Stimulated activated CD8-positive, alpha-beta memory T cell treated with anti-CD3 and anti-CD28 coated beads, Interleukin-2, amount 100 ng/mL, for 48 hours (primary cell): ENCODE measurements at regions not wholly inside any gene's neighbourhood (a gene's known extent, or its start where the extent isn't known, plus 50 kb on each side); places are given as distances from the start of the nearest gene placed in this dataset.

Experiments used
- DNase-seq, 2 donors: peaks; one replicate each; pipeline ENCODE4 v3.0.0-alpha.2; 2020; ENCODE audit warnings: low read depth in 2 of 2

DNA sequence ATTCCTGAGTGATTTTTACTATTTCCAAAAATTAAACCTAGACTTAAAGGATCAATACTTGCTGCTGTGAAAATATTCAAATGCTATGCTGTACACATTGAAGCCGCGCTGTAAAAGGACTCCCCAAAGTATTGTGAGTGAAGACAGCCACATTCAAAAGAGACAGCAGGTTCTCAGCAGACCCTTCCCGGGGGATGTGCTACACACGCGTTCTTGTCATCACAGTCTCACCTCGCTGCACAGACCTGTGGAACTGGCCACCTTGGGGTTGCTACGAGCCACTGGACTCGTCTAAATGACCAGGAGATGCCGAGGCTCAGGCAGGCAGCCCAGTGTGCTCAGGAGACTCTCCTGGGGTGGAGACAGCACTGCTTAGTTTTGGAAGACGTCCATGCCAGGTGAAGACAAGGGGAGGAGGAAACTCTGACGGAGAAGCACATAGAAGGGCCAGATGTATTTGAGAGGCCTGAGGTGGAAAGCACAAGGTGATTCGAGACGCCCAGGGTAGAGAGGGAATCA lies 367.7 kb upstream of the SHH start:
- no peak for DNase-seq

DNA sequence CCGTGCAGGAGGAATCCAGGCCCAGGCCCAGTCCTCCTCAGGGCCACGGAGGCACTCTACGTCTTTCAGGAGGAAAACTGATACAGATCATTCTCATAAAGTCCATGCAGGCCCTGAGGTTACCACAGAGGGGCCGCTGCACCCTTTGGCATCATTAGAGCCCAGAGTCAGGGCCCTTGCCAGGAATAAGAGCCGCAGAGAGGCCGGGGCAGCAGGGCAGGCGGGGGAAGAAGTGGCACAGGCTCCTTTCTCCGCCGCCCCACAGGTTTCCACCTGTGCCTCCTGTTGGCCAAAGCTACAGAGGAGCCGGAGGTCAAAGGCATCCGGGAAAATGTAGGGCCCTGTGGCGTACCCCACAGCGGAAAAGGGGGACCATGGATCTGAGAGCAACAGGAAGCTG lies 366.6 kb upstream of the SHH start:
- no peak for DNase-seq

DNA sequence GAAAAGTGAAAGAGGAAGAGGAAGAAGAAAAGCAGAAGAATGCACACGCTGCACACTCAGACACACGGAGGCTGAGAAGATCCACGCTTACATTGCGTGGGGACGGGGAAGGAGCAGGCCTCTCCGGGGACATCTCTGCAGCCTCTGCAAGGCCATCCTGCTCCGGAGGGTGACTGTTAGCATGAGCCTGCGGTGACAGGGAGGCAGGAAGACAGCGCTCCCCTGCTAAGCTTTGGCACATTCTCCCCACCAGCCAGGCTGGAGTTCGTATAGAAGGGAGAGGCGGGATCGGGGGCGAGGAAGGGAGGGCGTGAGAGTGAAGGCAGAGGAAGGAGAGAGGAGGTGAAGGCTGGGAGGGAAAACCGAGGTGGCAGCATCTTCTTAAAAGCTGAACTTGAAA lies 366.0 kb upstream of the SHH start:
- no peak for DNase-seq

DNA sequence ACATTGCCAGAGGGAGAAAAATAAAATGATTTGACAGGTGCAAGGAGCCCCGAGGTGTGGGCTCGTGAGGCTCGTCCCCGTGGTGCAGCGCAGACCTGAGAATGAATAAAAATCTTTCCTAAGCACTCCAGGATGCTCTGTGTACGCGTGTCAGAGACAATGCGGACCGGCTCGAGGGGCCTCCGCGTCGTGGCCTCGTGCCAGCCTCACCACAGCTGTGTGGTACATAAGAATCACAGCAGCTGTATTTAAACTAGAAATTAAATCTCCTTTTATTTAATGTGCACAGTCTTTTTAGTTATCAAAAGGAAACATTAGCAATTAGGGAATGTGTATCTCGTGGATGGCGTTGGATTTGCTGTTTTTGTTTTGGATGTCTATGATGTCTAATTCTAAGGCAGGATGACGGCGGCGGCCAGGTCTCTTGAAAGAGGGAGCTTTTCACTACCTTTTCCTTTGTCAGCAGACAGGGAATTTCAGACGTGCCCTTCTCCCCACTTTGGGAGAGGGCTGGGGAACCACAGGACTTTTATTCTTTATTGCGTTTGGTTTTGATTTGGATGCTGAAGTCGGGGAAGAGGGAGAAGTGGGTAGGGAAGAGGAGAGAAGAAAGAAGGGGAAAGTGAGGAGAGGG lies 365.3 kb upstream of the SHH start:
- no peak for DNase-seq

DNA sequence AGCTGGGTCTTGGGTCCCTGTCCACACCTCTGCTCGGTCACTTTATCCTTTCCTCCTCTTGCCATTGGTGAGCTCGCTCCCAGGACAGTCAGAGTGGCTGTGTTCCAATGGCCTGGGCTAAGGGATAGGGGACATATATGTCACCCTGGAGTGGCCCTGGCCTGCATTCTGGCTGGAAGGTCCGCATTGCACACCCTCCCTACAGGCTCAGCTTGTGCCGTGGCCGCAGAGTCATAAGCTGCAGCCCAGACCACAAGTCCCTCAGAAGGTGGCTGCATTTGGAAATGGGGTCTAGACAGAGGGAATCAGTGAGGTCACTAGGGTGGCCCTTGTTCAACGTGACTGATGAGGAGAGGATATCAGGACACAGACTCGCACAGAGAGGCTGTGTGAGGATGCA lies 363.8 kb upstream of the SHH start:
- DNase-seq, result no peak

DNA sequence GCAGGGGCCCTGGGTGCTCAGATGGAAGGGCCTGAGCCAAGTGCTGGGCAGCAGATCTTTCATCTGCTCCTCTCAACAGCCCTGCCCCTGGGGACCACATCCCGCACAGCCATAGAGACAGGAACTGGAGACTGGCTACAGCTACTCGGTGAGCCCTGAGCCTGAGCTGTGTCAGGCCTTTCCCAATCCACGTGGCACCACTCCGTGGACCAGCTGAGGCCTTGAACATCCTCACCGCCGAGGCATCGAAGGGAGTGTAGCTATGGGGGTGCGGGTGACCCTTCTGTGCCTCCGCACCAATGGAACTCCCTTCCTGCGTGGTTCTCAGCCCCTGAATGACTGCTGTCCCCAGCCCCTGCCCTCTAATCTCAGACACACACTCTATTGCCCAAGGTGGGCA lies 362.7 kb upstream of the SHH start:
- DNase-seq, result no peak

DNA sequence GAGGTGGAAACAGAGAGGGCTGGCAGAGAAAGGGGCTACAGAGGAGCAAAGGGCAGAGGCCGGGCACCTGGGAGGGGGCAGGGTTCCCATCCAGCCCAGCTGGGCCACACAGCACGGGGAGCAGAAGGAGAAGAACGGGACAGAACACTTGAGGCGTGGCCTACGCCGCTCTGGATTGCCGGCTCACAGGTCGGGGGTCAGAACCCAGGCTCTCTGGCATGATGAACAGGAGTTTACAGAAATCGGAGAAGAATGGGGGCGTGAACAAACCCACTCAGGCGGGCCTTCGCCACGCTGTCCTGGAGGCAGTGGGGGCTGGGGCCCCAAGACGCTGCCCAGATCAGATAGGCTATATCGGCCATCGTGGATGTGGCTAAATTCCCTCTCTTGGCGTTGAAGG lies 362.2 kb upstream of the SHH start:
- DNase-seq, result no peak

DNA sequence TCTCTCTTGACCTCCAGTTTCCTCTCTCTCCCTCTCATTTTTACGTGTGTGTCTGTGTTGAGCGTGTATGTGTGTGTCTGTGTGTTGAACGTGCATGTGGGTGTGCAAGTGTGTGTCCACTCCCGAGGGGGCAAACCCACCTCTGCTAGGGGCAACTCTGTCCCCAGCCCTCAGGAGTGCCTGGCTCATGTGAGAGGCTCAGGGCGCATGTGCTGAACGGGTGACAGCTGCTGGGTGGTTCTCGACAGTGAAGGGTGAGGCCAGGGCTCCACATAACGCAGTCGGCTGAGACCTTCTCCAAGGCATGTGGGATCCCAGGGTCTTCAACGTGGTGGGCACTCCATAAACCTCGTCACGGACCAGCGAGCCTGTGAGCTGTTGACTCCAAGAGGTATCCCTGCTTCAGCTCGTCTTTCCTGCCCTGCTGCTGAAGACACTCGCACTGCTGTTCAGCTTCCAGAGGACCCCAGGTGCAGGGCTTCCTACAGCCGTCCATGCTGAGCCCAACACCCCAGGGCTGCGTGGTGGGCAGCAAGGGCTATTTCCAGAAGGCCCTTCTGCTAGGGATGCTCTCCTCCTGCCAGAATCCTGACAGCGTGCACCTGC lies 361.6 kb upstream of the SHH start:
- no peak for DNase-seq

DNA sequence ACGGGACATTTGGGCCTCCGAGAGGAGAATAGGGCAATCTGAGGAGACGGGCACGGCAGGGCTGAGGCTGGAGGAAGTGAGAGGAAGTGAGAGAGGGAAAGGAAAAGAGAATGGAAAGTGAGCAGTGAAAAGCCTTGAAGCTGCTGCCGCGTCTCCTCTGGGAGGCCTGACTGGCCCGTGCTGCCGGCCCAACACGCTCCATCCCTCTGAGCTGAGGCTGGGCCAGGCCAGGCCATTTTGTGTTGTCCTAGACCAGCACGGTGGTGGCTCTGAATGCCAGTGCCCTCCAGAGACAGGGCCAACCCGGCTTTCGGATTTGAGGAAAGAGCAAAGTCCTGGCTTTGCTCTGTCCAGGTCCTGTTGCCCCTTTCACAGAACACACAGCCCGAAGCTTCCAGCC lies 361.1 kb upstream of the SHH start:
- no peak for DNase-seq

DNA sequence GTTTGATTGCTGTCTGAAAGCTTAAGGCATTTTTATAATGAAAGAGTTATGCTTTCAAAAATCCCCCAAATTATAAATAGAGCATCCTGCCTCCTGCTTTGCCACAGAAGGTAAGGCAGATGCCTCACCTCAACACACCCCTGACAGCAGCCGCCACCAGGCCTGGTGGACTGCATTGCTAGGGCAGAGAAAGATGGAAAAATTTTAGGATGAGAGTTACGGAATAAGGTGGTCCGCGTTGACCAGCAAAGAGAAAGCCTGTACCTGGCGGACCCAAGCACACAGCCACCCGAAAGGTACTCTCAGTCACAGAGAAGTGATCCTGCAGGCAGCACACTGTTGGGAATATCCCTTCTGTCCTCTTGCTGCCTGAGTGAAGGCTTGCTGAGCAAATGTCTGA lies 360.4 kb upstream of the SHH start:
- no peak for DNase-seq

DNA sequence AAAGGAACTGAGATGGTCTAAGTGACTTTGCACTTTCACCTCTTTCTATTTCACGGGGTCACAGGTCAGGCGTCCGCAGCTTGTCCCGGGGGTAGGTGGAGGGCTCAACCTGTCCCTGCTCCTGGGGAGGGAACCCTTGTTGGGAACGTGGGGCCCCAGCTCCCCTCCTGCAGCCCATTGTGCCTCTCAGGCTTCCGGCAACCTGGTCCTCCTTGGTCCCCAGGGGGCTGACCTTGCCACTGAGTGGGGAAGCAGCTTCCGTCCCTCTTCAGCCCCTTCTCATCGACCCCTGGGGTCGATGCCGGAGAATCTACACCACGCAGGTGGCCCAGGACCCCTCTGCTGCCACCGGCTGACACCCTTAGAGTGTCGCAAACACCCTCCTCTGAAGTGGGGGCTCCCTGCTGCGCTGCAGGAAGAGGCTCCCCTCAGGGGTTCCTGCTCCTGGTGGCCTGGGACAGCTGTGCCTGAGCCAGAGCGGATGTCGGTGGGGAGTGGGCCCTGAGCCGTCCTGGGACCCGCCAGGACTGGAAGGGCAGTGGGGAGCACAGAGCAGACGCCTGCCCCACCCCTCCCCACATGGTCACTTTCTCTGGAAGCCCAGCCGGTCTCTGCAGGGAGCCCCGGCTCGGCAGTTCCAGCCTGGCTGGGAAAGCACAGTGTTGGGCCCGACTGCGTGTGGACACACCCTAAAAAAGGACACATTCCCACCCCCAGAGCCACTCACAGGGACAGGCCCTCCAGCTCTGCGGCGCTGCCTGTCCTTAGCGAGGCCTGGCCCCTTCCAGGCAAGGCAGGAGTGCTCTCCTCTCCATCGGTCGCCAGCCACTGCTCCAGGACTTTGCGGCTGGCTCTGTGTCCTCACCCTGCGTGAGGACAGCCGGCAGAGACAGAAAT lies 357.5 kb upstream of the SHH start:
- DNase-seq, result no peak

DNA sequence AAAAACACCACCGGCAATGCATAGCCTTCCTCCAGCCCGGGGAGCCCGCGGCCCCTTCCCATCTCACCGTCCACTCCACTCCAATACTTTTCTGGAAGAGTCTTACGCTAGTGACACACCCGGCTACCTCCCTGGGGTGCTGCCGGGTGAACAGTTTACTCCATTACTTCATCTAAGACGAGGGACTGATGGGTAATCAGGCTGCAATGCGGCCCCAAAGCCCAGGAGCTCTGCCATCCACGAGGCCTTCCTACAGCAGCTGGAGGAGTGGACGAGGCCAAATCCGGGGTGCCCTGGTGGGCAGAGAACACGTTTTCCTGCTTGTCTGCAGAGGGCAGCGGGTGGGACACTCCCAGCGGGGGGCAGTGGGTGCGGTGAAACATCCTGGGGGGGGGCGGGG lies 356.2 kb upstream of the SHH start:
- no peak for DNase-seq

DNA sequence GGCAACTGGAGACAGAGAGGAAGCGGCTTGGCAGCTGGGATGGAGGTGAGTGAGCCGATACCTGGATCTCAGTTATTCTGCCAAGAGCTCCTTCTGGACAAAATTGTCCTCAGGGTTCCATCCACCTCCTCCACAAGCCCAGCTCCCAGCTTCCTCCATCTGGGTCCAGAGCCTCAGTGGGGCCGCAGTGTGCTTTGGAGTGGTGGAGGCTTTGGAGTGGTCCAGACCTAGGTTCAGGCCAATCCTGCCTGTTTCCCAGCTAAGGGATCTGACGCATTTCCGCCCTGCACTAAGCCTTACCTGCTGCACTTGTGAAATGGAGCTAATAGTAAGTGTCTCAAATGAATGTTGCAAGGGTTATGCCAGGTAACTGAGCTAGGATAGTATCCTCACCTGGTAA lies 355.7 kb upstream of the SHH start:
- no peak for DNase-seq

DNA sequence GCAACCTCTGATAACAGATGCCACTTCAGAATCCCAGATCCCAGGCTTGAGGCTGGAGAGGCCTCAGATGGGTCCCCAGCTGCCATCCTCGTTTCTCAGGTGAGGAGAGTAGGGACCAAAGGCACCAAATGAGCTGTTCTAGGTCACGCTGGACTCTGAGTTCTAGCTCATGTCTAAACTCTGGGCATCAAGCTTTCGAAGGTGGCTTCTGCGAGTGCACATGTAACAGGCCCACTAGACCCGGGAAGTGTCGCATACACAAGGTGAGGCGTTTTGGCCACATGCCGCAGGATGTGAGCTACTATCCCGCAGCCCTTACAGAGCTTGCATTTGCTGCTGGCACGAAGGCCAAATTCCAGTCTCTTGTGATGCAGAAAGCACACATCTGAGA lies 355.1 kb upstream of the SHH start:
- DNase-seq, result no peak

DNA sequence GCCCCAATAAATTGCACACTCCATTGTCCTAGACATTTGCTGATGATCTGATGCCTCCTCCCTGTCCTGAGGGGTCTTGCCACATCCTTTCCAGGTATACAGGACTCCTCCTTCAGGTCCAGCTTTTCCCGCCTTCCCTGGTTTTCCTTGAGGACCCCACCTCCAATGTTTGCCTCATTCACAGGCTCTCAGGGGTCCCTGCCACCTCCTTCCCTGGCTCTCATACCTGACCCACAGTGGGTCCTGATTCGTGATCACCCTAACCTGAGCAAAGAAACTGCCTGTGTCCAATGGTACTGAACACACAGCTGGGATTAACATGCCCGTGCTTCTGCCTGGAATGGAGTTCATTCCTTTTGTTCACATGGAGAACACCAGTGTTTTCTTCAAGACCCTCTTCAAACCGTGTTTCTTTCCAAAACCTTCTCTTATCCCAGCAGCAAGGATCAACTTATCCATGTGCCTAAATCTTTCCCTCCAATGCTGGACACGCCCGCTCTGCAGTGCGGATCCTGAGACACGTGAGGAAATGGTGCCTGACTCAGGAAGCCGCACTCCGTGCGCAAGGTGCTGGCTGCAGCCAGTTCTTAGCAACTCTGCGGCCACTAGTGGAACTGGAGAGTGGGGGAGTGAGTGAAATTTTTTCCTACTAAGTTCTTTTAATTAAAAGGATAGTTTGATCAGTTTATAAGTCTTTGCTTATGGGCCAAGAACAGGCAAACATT lies 354.6 kb upstream of the SHH start:
- DNase-seq, result no peak

DNA sequence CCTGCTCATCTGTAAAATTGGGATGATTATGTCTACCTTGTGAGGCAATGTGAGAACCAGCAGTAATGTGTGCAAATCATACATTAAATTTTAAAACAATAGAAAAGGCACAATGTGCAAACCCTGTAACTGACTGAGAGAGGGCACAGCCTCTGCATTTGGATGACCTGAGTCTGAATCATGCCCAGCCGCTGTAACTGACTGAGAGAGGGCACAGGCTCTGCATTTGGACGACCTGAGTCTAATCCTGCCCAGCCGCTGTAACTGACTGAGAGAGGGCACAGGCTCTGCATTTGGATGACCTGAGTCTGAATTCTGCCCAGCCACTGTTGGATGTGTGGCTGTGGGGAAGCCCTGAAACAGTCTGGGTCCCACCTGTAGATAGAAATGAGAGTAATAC lies 351.5 kb upstream of the SHH start:
- no peak for DNase-seq

DNA sequence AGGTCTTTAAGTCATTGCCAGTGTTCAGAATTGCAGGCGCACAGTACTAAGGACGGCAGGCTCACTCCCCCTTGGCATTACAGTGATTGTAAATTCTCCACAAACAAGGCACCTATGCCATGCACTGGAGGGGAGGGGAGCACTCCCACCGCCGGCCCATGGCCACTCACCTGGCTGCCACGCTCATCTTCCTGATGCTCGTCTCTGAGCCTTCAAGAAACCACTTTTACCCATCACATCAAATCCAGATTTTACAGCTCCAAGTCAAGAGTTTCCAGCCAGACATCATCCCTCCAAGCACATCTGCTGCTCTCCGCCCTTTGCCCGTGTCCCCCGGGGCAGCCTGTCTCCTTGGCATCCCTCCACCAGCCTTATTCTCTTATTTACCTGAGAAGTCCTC lies 350.2 kb upstream of the SHH start:
- DNase-seq, result no peak

DNA sequence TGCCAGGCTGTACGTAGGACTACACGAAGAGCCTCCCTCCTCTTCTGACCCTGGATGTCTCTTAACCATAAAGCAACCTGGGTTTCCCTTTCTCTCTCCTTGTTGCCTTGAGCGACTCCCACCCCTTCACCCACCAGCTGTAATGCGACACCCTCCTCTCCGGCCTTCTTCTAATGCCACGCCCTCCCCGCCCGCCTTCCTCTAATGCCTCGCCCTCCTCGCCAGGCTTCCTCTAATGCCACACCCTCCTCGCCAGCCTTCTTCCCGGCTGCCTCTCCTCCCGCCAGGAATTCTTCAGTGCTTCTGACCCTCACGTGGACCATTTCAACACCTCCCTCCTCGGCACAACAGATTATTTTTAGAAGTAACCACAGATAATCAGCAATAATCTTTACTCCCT lies 348.5 kb upstream of the SHH start:
- no peak for DNase-seq

DNA sequence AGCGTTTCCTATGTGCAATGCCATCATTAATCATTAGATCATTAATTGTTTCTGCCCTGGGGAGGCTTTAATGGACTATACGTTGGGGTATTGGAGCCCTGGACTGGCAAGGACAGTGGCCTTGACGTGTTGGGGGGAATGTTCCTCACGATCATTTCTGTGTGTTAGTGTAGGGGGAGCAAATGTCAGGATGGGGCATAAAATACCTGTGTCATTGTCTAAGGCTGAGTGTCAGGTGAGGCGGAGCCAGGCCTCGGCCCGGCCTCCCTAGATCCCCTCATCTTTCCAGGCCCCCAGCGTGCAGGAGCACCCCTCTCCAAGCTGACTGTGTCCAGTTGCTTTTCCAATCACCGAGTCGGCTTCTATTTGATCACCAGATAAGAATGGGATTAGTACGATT lies 346.4 kb upstream of the SHH start:
- no peak for DNase-seq

DNA sequence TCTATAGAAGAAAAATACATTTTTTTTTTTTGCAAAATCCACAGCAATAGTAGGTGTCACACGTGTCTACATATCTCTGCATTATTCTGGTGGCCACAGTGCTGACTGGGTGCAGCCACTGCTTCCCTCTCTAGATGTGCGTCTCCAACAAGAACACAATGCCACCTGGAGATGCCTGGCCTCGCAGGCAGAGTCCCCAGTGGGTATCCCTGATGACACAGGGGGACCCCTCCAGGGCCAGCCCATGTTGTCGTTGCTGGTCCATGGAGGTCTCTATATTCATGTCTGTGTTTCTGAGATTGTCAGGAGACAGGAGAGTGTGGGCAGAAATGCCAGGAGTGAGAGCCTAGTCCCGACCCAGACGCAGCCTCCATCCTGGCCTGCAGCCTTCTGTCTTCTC lies 345.9 kb upstream of the SHH start:
- DNase-seq, result no peak

DNA sequence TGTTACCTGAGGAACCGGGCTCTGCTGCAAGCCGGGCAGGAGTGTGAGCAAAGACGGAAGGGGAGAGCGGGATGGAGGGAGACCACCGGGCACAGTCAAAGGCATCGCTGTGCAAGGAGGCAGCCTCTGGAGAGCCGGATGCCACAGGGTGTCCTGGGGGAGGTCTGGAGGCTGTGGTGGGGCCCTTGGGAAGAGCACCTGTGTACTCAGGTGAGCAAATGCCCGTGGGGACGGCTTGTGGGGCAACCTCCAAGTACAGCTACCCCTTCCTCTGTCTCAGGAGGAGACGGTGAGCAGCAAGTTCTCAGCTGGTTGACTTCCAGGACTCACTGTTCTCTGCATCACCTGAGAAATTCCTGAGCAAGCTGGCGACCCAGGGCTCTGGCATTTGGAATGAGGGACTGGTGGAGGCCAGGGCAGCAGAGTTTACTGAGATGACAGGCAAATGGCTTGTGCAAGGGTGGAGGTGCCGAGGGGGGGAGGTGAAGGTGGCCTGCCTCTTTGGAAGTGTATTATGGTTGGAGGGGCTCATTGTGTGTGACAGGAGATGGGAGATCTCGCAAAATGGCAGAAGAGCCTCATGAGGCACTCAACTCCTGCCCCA lies 345.2 kb upstream of the SHH start:
- no peak for DNase-seq
